PC-3 (cell line): ENCODE measurements at regions not wholly inside any gene's neighbourhood (a gene's known extent, or its start where the extent isn't known, plus 50 kb on each side); places are given as distances from the start of the nearest gene placed in this dataset.

Experiments
- ATAC-seq: fragments of 200-7000 bp; cut with Tn5 transposase; 2 replicates; pipeline ENCODE4 v1.9.1; 2020; ENCODE audit warnings: mild to moderate bottlenecking, moderate library complexity
- BruUV-seq: library from RNA; stranded (reverse); fragments of 400-500 nt; replicated peaks from 2 replicates; lab custom pipeline; 2021; lab: Mats Ljungman, UMichigan
- CTCF ChIA-PET: fragments of 300-600 bp; sonication (Branson Sonifier 250); formaldehyde crosslinking; loops from one replicate; lab custom pipeline; 2022; ENCODE audit warnings: antibody characterized with exemption; lab: Charles Lee
- POLR2A ChIA-PET: fragments of 300-600 bp; sonication (Branson Sonifier 250); formaldehyde crosslinking; loops from one replicate; lab custom pipeline; 2022; ENCODE audit warnings: antibody characterized with exemption; ENCODE audit not compliant: unreplicated experiment; lab: Charles Lee
- DNase-seq: peaks from one replicate; pipeline ENCODE4 v3.0.0-alpha.2; 2015
- H2AFZ ChIP-seq: fragments of 300-600 bp; sonication (generic); 2 replicates; pipeline ENCODE4 v1.6.0; 2016; ENCODE audit warnings: antibody characterized with exemption, low read length
- H3F3A ChIP-seq: fragments of 300-600 bp; sonication (generic); one replicate; pipeline ENCODE4 v1.6.0; 2017; ENCODE audit warnings: antibody characterized with exemption, low read length, control low read depth, mild to moderate bottlenecking; ENCODE audit not compliant: unreplicated experiment
- H3K27ac ChIP-seq: fragments of 300-600 bp; sonication (generic); 2 replicates; pipeline ENCODE4 v1.5.1; 2016; ENCODE audit warnings: mild to moderate bottlenecking, low read length
- H3K27me3 ChIP-seq: fragments of 300-600 bp; sonication (generic); 2 replicates; pipeline ENCODE4 v1.6.1; 2016; ENCODE audit warnings: low read length, mixed read lengths
- H3K36me3 ChIP-seq: fragments of 300-600 bp; sonication (generic); 2 replicates; pipeline ENCODE4 v1.6.1; 2016; ENCODE audit warnings: low read depth, mixed run types, low read length, mixed read lengths
- H3K4me1 ChIP-seq: fragments of 300-600 bp; sonication (generic); 2 replicates; pipeline ENCODE4 v1.5.1; 2016; ENCODE audit warnings: low read length; ENCODE audit not compliant: insufficient read depth
- H3K4me2 ChIP-seq: fragments of 300-600 bp; sonication (generic); 2 replicates; pipeline ENCODE4 v1.6.0; 2016; ENCODE audit warnings: low read length
- H3K4me3 ChIP-seq: fragments of 300-600 bp; sonication (generic); 2 replicates; pipeline ENCODE4 v1.5.1; 2016; ENCODE audit warnings: mild to moderate bottlenecking, low read length, mixed read lengths
- H3K79me2 ChIP-seq: fragments of 300-600 bp; sonication (generic); 2 replicates; pipeline ENCODE4 v1.6.1; 2017; ENCODE audit warnings: low read length, mixed read lengths
- H3K9ac ChIP-seq: fragments of 300-600 bp; sonication (generic); 2 replicates; pipeline ENCODE4 v1.6.0; 2016; ENCODE audit warnings: mild to moderate bottlenecking, low read length
- H3K9me2 ChIP-seq: fragments of 300-600 bp; sonication (generic); replicated peaks from 2 replicates; pipeline ENCODE4 v1.6.1; 2016; ENCODE audit warnings: mixed run types, low read length, mixed read lengths
- H3K9me3 ChIP-seq: fragments of 300-600 bp; sonication (generic); 2 replicates; pipeline ENCODE4 v1.6.1; 2016; ENCODE audit warnings: low read length, mixed read lengths
- H4K20me1 ChIP-seq: fragments of 300-600 bp; sonication (generic); 2 replicates; pipeline ENCODE4 v1.6.1; 2016; ENCODE audit warnings: low read length, mixed read lengths
- EZH2 ChIP-seq: fragments of 300-600 bp; sonication (generic); IDR thresholded peaks from one replicate; pipeline ENCODE4 v1.6.1; 2017; ENCODE audit warnings: antibody characterized with exemption, mild to moderate bottlenecking, low read length; ENCODE audit not compliant: unreplicated experiment
- EZH2phosphoT487 ChIP-seq: fragments of 300-600 bp; sonication (generic); IDR thresholded peaks from 2 replicates; pipeline ENCODE4 v1.6.1; 2018; ENCODE audit warnings: mild to moderate bottlenecking, antibody characterized with exemption, low read length, borderline replicate concordance
- intact Hi-C: fragments of 100-400 bp; cut with micrococcal nuclease; formaldehyde crosslinking; loops from 2 replicates; pipeline ENCODE4 v1.9.0; 2023
- TF ChIP-seq, protein P1 (sequence below): fragments of 300-600 bp; sonication (generic); conservative IDR thresholded peaks from 2 replicates; pipeline ENCODE4 v1.5.1; 2017; ENCODE audit warnings: antibody characterized with exemption, low read depth, mild to moderate bottlenecking, low read length

DNA sequence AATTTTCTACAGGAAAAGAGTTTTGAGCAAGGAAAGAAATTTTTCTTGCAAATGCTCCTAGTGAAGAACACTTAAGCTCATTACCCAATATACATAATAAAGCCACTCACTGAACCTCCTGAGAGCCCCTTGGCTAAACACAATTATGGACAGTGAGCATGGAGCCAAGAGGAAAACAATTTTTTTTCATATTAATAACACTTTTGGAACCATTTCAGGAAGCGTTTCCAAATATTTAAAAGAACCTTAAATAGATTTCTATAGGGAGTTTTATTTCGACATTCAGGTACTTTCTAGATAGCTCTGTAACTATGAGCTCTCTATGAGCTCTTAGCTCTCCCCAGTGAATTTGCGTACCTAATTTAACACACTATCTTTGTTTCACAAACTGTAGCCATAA is 581.1 kb downstream of the ZNF385D start:
- H3K36me3 ChIP-seq, result no peaks in the 10 kb centered on the region
- BruUV-seq, result no TSS peak
- H2AFZ ChIP-seq, result no peak overlapping the region
- no peak overlapping the region for H3K4me2 ChIP-seq
- intact Hi-C loops, result no loop called here
- ATAC-seq, result no peak
- H3K27me3 ChIP-seq, result no peaks in the 10 kb centered on the region
- TF ChIP-seq EZH2 (no peak), EZH2phosphoT487 (no peak)
- TF ChIP-seq, protein P1, sequence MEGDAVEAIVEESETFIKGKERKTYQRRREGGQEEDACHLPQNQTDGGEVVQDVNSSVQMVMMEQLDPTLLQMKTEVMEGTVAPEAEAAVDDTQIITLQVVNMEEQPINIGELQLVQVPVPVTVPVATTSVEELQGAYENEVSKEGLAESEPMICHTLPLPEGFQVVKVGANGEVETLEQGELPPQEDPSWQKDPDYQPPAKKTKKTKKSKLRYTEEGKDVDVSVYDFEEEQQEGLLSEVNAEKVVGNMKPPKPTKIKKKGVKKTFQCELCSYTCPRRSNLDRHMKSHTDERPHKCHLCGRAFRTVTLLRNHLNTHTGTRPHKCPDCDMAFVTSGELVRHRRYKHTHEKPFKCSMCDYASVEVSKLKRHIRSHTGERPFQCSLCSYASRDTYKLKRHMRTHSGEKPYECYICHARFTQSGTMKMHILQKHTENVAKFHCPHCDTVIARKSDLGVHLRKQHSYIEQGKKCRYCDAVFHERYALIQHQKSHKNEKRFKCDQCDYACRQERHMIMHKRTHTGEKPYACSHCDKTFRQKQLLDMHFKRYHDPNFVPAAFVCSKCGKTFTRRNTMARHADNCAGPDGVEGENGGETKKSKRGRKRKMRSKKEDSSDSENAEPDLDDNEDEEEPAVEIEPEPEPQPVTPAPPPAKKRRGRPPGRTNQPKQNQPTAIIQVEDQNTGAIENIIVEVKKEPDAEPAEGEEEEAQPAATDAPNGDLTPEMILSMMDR, result no peak
- no peaks in the 10 kb centered on the region for H3K4me1 ChIP-seq
- H3K79me2 ChIP-seq, result no peaks in the 10 kb centered on the region
- DNase-seq, result no peak
- POLR2A ChIA-PET, result no interaction called here
- no peak overlapping the region for H3K27ac ChIP-seq
- H3K4me3 ChIP-seq, result no peak overlapping the region
- H3F3A ChIP-seq, result no peaks in the 10 kb centered on the region
- H3K9ac ChIP-seq, result no peak overlapping the region
- H3K9me2 ChIP-seq, result no peaks in the 10 kb centered on the region
- no peaks in the 10 kb centered on the region for H3K9me3 ChIP-seq
- H4K20me1 ChIP-seq, result no peaks in the 10 kb centered on the region
- CTCF ChIA-PET, result no interaction called here

DNA sequence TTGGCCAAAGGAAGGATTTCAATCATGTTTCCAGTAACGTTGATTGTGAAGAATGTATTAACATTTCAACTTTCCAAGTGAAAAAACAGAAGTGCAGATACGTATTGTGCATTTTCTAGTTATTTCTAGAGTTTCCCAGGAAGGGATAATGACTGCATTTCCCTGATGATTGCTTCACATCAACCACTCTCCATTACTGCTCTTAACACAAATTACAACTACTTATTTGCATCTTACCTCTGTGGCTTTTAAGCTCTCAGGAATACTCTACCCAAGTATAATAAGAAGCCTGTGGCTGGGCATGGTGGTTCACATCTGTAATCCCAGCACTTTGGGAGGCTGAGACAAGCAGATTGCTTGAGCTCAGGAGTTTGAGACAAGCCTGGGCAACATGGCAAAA is 582.5 kb downstream of the ZNF385D start:
- H3K36me3 ChIP-seq, result no peaks in the 10 kb centered on the region
- no peaks in the 10 kb centered on the region for H3K9me3 ChIP-seq
- H3K9ac ChIP-seq, result no peak overlapping the region
- intact Hi-C loops, result no loop called here
- no peak overlapping the region for H3K4me2 ChIP-seq
- no peaks in the 10 kb centered on the region for H3K9me2 ChIP-seq
- no peaks in the 10 kb centered on the region for H3K4me1 ChIP-seq
- H3F3A ChIP-seq, result no peaks in the 10 kb centered on the region
- TF ChIP-seq EZH2phosphoT487, result no peak
- TF ChIP-seq, protein P1, result no peak
- TF ChIP-seq EZH2, result no peak
- ATAC-seq, result no peak
- no peak for DNase-seq
- no TSS peak for BruUV-seq
- no peak overlapping the region for H3K27ac ChIP-seq
- no peaks in the 10 kb centered on the region for H4K20me1 ChIP-seq
- no peak overlapping the region for H2AFZ ChIP-seq
- no peaks in the 10 kb centered on the region for H3K27me3 ChIP-seq
- no peak overlapping the region for H3K4me3 ChIP-seq
- CTCF ChIA-PET, result no interaction called here
- POLR2A ChIA-PET, result no interaction called here
- H3K79me2 ChIP-seq, result no peaks in the 10 kb centered on the region

DNA sequence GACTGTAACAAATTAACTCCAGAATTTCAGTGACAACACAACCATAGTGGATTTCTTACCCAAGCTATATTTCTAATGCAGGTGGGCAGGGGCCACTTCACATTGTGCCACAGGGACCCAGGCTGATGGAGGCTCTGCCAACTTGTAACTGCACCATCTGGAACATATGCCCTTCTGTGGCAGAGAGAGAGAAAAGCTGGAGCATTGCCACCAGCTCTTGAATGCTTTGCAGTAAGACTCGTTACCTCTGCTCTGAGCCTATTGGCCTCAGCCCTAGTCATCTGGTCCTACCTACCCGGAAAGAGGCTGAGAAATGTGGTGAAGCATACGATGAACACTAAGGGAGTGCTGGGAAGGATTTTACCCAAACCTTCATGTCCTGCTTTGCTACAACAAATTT is 587.1 kb downstream of the ZNF385D start:
- no peak overlapping the region for H2AFZ ChIP-seq
- no peak for ATAC-seq
- H3K27me3 ChIP-seq, result no peaks in the 10 kb centered on the region
- DNase-seq, result no peak
- TF ChIP-seq EZH2 (no peak), EZH2phosphoT487 (no peak)
- TF ChIP-seq, protein P1, result no peak
- POLR2A ChIA-PET, result no interaction called here
- H3K36me3 ChIP-seq, result no peaks in the 10 kb centered on the region
- no peaks in the 10 kb centered on the region for H3K79me2 ChIP-seq
- intact Hi-C loops, result no loop called here
- CTCF ChIA-PET, result no interaction called here
- no peak overlapping the region for H3K4me3 ChIP-seq
- no peaks in the 10 kb centered on the region for H3K9me2 ChIP-seq
- no peaks in the 10 kb centered on the region for H3F3A ChIP-seq
- BruUV-seq, result no TSS peak
- no peaks in the 10 kb centered on the region for H3K9me3 ChIP-seq
- H3K27ac ChIP-seq, result no peak overlapping the region
- H3K4me2 ChIP-seq, result no peak overlapping the region
- H3K4me1 ChIP-seq, result no peaks in the 10 kb centered on the region
- no peaks in the 10 kb centered on the region for H4K20me1 ChIP-seq
- no peak overlapping the region for H3K9ac ChIP-seq
